Gastrocnemius medialis (tissue), 4 donors: ENCODE measurements at regions not wholly inside any gene's neighbourhood (a gene's known extent, or its start where the extent isn't known, plus 50 kb on each side); places are given as distances from the start of the nearest gene placed in this dataset.

Experiments
- ATAC-seq, 2 donors: fragments of 150-250 bp; one replicate each; pipeline ENCODE4 v1.9.1; 2016
- DNase-seq, 2 donors: peaks; one replicate each; pipeline ENCODE4 v3.0.0-alpha.2; 2019
- H3K27ac ChIP-seq, 4 donors: fragments of 200-600 bp; sonication (generic); 1 replicate in 1 of 4; 2 replicates in 3 of 4; pipeline ENCODE4 v1.5.1; 2016 to 2018; ENCODE audit warnings: mild to moderate bottlenecking in 2 of 4, moderate library complexity in 1 of 4
- H3K27me3 ChIP-seq, 3 donors: fragments of 200-600 bp; sonication (generic) in 2 of 3; 1 replicate in 1 of 3; 2 replicates in 2 of 3; pipeline versions ENCODE4 v1.5.1 to v1.6.0; 2016 to 2019; ENCODE audit warnings: mild to moderate bottlenecking in 1 of 3, moderate library complexity in 1 of 3
- H3K36me3 ChIP-seq, 2 donors: fragments of 200-600 bp; sonication (generic) in 1 of 2; one replicate each; pipeline ENCODE4 v1.5.1; 2017 to 2018
- H3K4me1 ChIP-seq, 2 donors: fragments of 200-600 bp; sonication (generic) in 1 of 2; one replicate each; pipeline ENCODE4 v1.5.1; 2016 to 2017; ENCODE audit warnings: mild to moderate bottlenecking in 2 of 2
- H3K4me3 ChIP-seq, 4 donors: fragments of 200-600 bp; sonication (generic) in 3 of 4; 1 replicate in 1 of 4; 2 replicates in 3 of 4; pipeline ENCODE4 v1.5.1; 2016 to 2019; ENCODE audit warnings: mild to moderate bottlenecking in 2 of 4
- H3K9me3 ChIP-seq, 3 donors: fragments of 200-600 bp; sonication (generic) in 2 of 3; 1 replicate in 1 of 3; 2 replicates in 2 of 3; pipeline ENCODE4 v1.5.1; 2016 to 2019
- CTCF ChIP-seq, 5 experiments: fragments of 450-650 bp in 3 of 5; fragments of 200-600 bp in 2 of 5; sonication (generic) in 2 of 5; IDR thresholded peaks in 4 of 5; conservative IDR thresholded peaks in 1 of 5; 1 replicate in 4 of 5; 2 replicates in 1 of 5; pipeline ENCODE4 v1.5.1; 2016 to 2019; ENCODE audit warnings: antibody characterized with exemption in 5 of 5, mild to moderate bottlenecking in 3 of 5, moderate library complexity in 3 of 5
- POLR2A ChIP-seq, 2 donors: fragments of 450-650 bp; IDR thresholded peaks; one replicate each; pipeline ENCODE4 v1.6.1; 2017; ENCODE audit warnings: antibody characterized with exemption in 2 of 2, mild to moderate bottlenecking in 2 of 2, moderate library complexity in 2 of 2
- in situ Hi-C, 4 donors: fragments of 200-750 bp; cut with MboI; loops; one replicate each; pipeline versions ENCODE4 v1.15.0 to v1.8.0; 2017; ENCODE audit warnings: low sequenced_read_pairs in 4 of 4
- intact Hi-C: fragments of 100-400 bp; cut with DNase I; formaldehyde crosslinking; loops from one replicate; pipeline ENCODE4 v1.15.1; 2023; ENCODE audit warnings: low total_unique reads

- in situ Hi-C loops: no loop called here
- no peak for ATAC-seq
- no peaks in the 10 kb centered on the region for H3K27me3 ChIP-seq
- H3K36me3 ChIP-seq: no peaks in the 10 kb centered on the region
- no peak for DNase-seq
- TF ChIP-seq POLR2A (IDR thresholded peaks at IDR 0.05) (no peak), CTCF (IDR thresholded peaks at IDR 0.05 in 4 of 5, conservative IDR thresholded peaks at IDR 0.05 in 1 of 5) (no peak)
- no peak overlapping the region for H3K4me3 ChIP-seq
- H3K27ac ChIP-seq: no peak overlapping the region
- intact Hi-C loops: no loop called here
- no peaks in the 10 kb centered on the region for H3K9me3 ChIP-seq
- no peaks in the 10 kb centered on the region for H3K4me1 ChIP-seq
These were observed 761.6 kb upstream of the SEMA6A start for GRCh38 chr5:117336208-117336607.

- no peaks in the 10 kb centered on the region for H3K36me3 ChIP-seq
- ATAC-seq (no peak), DNase-seq (no peak)
- H3K27me3 ChIP-seq: no peaks in the 10 kb centered on the region
- no peaks in the 10 kb centered on the region for H3K4me1 ChIP-seq
- intact Hi-C loops (no loop called here), in situ Hi-C loops (no loop called here)
- no peak for TF ChIP-seq CTCF (IDR thresholded peaks at IDR 0.05 in 4 of 5, conservative IDR thresholded peaks at IDR 0.05 in 1 of 5)
- no peak overlapping the region for H3K27ac ChIP-seq
- H3K9me3 ChIP-seq: no peaks in the 10 kb centered on the region
- H3K4me3 ChIP-seq: no peak overlapping the region
These were observed 758.4 kb upstream of the SEMA6A start for GRCh38 chr5:117333011-117333410.

- Histone ChIP-seq H3K4me1 (no peaks in the 10 kb centered on the region), H3K36me3 (no peaks in the 10 kb centered on the region), H3K27ac (no peak overlapping the region), H3K9me3 (no peaks in the 10 kb centered on the region), H3K4me3 (no peak overlapping the region), H3K27me3 (no peaks in the 10 kb centered on the region)
- intact Hi-C loops: no loop called here
- DNase-seq (no peak), ATAC-seq (no peak)
- in situ Hi-C loops: no loop called here
- no peak for TF ChIP-seq CTCF (IDR thresholded peaks at IDR 0.05 in 4 of 5, conservative IDR thresholded peaks at IDR 0.05 in 1 of 5)
- TF ChIP-seq POLR2A (IDR thresholded peaks at IDR 0.05): no peak
These were observed 757.7 kb upstream of the SEMA6A start for GRCh38 chr5:117332341-117332740.

DNA sequence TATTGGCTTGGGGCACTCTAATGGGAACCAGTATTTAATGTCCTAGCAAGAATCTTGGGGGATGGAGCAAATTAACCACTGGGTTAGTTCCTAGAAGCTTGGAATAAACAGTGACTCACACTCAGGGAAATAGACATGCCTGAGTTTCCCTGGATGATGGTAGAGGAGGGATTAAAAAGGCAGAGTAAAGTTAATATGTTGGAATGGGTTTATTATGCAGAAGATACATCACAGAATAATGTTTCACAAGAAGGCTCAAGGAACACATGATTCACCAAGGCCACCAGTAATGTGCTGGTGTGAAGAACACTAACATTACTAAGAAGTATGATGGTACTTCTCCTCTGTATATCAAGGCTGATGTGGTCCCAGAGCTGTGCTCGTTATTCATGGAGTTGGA is 752.9 kb upstream of the SEMA6A start:
- no peak overlapping the region for H3K27ac ChIP-seq
- no peaks in the 10 kb centered on the region for H3K36me3 ChIP-seq
- intact Hi-C loops: no loop called here
- no peaks in the 10 kb centered on the region for H3K9me3 ChIP-seq
- TF ChIP-seq CTCF (IDR thresholded peaks at IDR 0.05 in 4 of 5, conservative IDR thresholded peaks at IDR 0.05 in 1 of 5) (no peak), POLR2A (IDR thresholded peaks at IDR 0.05) (no peak)
- DNase-seq (no peak), ATAC-seq (no peak)
- in situ Hi-C loops: no loop called here
- no peak overlapping the region for H3K4me3 ChIP-seq
- H3K4me1 ChIP-seq: no peaks in the 10 kb centered on the region
- no peaks in the 10 kb centered on the region for H3K27me3 ChIP-seq

- H3K4me3 ChIP-seq: no peak overlapping the region
- no peak overlapping the region for H3K27ac ChIP-seq
- no peaks in the 10 kb centered on the region for H3K9me3 ChIP-seq
- in situ Hi-C loops (no loop called here), intact Hi-C loops (no loop called here)
- DNase-seq (no peak), ATAC-seq (no peak)
- TF ChIP-seq CTCF (IDR thresholded peaks at IDR 0.05 in 4 of 5, conservative IDR thresholded peaks at IDR 0.05 in 1 of 5): no peak
- TF ChIP-seq POLR2A (IDR thresholded peaks at IDR 0.05): no peak
- no peaks in the 10 kb centered on the region for H3K36me3 ChIP-seq
- no peaks in the 10 kb centered on the region for H3K4me1 ChIP-seq
- no peaks in the 10 kb centered on the region for H3K27me3 ChIP-seq
These were observed 752.4 kb upstream of the SEMA6A start for GRCh38 chr5:117326997-117327396.
